ENCODE measurements at regions not wholly inside any gene's neighbourhood (a gene's known extent, or its start where the extent isn't known, plus 50 kb on each side); places are given as distances from the start of the nearest gene placed in this dataset.

GRCh38 chrX:39304746-39305145 is 503.5 kb downstream of the MID1IP1 start:
- no peak for DNase-seq

- DNase-seq: no peak
Observed at GRCh38 chrX:39307488-39307887, 506.2 kb downstream of the MID1IP1 start.

- no peak for DNase-seq
Observed at GRCh38 chrX:39308126-39308525, 506.9 kb downstream of the MID1IP1 start.

DNA sequence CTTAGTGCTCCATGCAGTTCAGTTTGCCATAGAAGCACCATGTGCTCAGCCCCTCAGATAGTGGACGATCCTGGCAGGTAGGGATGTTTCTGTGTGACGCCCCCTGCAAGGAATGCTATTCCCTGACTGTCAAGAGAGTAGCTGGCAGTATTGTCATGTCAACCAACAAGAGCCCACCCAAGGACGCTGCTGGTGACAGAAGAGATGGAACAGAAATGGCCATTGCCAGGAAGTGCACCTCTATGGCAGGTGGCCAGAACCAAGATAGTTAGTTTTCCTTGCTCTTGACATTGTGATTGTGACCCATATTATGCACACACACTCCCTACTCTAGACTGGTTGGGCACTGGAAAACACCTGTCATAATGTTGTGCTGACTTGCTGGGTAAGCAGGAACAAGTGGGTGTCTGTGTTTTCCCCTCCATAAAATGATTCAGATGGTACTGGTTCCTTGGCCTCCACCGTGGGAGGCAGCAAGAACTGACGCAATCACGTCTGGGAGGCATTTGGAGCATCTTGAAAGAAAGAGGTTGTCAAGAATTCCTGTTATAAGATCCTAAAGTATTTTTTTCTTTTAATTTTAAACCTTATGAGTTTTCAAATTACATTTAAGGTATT is 507.9 kb downstream of the MID1IP1 start:
- no peak for DNase-seq

DNA sequence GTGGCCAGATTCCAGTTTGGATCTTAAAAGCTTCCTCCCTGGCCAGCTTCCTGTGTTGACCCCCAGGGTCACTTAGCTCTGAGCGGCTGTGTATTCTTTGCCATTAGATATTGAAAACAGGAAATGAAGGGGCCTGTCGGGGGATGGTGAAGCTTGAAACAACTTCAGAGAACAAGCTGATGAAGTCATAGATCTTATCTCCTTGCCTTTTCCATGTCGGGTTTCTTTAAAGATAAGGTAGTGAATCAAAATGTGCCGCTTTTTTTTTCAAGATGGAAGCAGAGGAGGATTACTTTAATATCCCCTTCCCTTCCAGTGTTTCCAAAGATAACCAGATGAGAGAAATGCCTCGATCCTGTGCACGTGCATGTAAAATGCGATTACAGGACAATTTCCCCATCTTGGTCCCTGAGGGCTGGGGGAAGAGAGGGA is 508.5 kb downstream of the MID1IP1 start:
- no peak for DNase-seq

DNA sequence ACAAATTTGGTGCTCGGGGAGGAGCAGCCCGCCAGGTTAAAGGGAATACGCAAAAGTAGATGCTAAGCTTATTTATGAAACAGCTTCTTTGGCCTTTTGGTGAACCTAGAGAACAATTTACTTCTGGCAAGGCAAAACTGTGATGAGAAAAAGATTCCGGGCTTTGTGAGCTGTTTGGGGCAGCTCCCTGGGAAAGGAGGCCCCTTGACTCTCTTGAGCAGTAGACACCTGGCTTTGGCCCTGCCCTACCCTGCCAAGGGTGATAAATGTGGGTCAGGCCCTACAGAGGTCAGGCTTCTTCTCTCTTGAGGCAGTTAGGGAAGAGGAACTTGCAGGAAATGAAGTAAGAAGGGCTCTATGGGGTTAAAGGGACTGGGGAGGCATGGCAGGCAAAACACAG is 509.6 kb downstream of the MID1IP1 start:
- DNase-seq: no peak

DNA sequence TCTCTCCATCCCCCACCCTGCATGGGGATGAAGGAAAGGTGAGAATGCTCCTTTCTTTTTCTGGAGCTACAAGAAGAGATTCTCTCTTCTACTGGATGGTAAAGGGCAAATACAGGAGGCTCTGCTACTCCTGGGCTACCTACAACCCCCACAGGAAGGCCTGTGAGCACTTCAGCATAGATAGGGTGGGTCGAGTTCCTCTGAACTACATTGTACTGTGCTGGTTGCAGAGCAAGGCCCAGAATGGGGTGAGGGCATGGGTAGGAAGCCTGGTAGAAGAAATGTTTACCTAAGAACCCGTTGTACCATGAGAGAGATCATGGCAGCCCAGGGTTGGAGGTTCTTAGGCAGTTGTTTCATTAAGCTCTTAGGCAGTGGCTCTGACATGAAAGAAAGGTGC is 510.4 kb downstream of the MID1IP1 start:
- no peak for DNase-seq

GRCh38 chrX:39313146-39313545 is 511.9 kb downstream of the MID1IP1 start:
- DNase-seq: no peak

DNA sequence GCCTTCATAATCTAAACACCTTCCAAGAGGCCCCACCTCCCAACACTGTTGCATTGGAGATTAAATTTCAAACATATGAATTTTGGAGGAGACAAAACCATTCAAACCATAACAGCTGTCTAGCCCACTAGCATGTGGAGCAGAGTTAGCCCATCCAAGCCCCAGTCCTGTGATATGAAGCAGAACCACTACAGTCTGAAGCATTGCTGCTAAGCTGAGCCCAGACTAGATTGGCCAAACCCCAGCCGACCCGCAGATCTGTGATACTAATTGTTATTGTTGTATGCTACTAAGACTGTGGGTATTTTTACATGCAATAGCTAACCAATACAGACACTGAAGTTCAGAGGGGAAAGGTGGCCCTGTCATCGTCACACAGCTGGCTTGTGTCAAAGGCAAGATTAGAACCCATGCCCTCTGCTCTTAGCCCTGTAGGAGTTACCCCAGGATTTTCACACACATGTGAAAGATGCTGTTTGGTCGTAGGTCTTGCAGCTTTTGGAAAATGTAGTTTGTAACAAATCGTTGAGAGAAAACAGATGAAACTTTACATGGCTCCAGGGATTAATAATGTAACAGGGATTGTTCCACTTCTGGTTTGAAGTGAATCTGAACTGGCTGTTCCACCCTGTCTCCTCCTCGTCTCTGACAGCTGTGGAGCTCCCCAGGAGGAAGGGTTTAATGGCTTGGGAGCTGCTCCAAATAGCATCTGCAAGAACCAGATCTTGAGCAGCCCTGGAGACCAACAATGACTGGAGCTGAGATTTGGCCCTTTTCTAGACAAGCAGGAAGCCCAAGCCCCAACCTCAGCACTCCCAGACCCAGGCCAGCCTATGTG is 517.5 kb downstream of the MID1IP1 start:
- DNase-seq: no peak

- DNase-seq: no peak
Observed at GRCh38 chrX:39320165-39320564, 518.9 kb downstream of the MID1IP1 start.

DNA sequence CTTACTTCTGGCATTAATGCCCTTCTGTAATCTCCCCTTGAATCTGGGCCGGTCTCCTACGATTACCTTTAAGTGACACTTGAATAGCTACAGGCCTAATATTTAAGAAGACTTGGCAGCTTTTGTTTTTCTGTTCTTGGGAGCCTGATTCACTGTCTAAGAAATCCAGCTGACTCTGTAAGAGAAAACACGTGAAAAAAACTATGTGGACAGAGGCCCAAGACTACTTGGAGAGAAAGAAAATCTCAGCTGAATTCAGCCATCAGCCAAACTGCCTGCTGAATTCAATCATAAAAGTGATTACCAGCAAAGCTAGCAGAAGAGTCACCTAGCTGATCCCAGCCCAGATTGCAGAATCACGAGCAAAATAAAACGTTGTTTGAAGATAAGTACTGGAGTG is 521.2 kb downstream of the MID1IP1 start:
- no peak for DNase-seq

- no peak for DNase-seq
Observed at GRCh38 chrX:39324233-39324930, 523.1 kb downstream of the MID1IP1 start.

DNA sequence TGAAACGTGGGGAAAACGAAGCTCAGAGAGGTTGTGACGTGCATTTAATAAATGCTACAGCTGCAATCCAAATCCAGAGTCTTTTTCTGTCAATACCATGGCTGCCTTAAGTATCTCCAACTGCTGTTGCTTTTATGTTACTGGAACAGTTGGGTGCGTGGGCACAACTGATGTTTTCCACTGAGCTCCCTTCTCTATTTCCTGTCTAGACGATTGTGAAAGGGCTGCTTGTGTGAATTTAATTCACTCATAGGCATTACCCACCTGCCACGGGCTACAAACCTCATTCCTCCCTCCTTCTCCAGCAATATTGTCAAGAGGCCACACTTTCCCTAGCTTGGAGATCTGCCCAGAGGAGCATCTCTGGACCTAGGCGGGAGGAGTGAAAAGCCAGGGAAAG is 526.0 kb downstream of the MID1IP1 start:
- DNase-seq: no peak

DNA sequence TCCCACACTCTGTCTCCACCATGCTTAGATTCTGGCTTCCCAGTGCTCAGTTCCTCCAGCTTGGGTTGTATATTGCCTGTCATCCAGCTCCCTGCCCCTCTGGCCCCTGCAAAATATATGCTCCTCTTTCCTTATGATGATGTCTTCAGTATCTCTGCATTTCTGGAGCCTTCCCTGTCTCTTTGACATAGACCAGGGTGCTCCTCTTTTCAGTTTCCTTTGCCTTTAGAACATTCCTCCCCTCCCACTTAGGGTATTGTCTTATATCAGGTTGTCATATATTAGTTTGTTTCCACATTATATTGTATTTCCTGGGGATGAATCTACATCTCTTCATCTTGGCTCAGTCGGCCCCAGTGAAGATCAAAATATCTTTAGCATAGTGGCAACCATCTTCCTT is 526.4 kb downstream of the MID1IP1 start:
- DNase-seq: no peak

GRCh38 chrX:39328661-39329060 is 527.4 kb downstream of the MID1IP1 start:
- DNase-seq: no peak

- no peak for DNase-seq
Observed at GRCh38 chrX:39331082-39331704, 529.9 kb downstream of the MID1IP1 start.

- DNase-seq: no peak
Observed at GRCh38 chrX:39333451-39333850, 532.2 kb downstream of the MID1IP1 start.

DNA sequence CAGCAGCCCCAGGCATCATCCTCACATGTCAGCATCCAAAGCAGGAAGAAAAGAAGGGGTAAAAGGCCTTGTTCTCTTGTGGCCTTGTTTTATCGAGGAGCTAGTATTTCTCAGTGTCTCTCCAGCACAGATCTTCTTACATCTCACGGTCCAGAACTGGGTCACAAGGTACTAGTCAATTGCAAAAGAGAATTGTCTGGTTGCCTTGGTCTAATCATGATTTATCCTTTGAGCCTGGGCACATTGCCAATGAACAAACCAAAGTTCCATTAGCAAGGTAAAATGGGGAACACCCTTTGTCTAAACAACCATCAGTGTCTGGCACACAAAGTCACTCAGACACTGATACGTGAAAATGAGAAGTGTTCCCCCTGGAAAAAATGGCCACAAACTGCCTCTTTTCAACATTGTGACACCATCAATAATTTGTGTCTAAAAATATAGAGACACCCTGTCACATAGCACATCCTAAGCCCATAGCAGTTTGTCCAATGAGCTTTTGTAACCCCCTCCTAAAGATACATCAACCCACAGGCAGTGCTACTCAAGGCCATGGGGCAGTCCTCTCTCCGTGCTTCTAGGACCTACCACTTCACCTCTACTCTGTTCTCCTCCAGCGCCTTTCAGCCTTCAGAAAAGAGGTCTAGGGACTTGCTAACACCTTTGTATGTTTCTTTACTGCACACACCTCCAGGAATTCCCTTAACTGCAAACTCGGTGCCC is 534.4 kb downstream of the MID1IP1 start:
- DNase-seq: no peak

DNA sequence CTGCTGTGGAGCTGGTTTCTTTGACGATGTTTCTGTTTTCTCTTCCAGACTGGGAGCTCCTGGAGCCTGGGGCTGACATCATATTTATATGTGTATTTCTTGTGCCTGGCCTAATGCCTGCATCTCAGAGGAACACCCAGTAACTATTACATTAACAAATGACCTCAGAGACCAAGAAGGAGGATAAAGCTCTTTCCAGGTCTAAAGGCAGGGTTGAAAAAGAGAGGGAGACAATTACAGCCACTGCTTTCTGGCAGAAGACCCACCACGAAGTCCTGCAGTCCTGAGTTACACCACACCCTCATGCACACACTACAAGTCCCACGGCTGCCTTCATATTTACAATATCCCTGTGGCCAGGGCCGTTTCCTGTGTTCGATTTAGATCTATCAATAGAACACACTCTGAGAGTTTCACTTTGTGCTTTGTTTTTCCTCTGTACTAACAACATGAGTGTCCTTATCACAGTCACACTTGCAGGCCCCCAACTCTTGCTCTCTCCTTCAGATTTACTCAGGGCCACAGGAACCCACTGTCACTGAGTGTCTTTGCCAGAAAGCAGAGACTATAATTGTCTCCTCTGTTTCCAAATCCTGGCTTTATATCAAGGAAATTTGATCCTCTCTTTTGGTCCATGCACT is 535.5 kb downstream of the MID1IP1 start:
- no peak for DNase-seq

GRCh38 chrX:39337451-39337850 is 536.2 kb downstream of the MID1IP1 start:
- DNase-seq: no peak

- no peak for DNase-seq
Observed at GRCh38 chrX:39338583-39338982, 537.3 kb downstream of the MID1IP1 start.

GRCh38 chrX:39356119-39356807 is 555.0 kb downstream of the MID1IP1 start:
- DNase-seq: no peak

All from KG1 (cell line).